GM19240 (cell line): ENCODE measurements at regions not wholly inside any gene's neighbourhood (a gene's known extent, or its start where the extent isn't known, plus 50 kb on each side); places are given as distances from the start of the nearest gene placed in this dataset.

Source experiments
- DNase-seq: peaks from one replicate; pipeline ENCODE4 v3.0.0; 2011; ENCODE audit warnings: low spot score; ENCODE audit not compliant: insufficient read length

DNA sequence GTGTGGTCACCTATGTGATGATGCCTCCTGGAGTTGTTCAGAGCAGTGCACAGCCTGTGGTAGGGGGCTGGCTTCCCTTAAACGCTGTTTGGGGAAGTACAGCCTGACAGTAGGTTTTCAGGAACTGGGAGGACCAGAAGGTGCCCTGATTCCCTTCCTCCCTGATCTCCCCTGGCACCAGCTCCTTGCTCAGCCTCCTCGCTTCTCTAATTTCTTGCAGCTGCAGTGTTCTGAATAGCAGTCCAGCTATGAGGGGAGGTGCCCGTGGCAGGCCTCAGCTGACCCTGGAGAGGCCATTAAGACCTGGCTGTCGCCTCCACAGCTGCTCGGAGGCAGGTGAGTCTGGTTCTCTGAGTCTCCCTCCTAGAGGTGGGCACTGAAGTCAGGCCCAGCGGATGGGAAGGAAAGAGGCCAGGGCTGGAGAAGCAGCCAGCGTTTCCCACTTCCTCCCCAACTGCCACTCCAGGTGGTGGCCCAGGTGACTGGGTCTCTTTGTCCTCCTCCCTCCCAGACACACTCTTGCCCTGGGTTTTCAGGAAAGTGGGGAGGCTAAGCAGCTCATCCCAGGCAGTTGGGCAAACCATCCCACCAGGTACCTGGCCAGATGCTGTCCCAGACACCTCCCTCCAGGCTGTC, 52.0 kb upstream of the RPL11 start:
- DNase-seq = no peak

DNA sequence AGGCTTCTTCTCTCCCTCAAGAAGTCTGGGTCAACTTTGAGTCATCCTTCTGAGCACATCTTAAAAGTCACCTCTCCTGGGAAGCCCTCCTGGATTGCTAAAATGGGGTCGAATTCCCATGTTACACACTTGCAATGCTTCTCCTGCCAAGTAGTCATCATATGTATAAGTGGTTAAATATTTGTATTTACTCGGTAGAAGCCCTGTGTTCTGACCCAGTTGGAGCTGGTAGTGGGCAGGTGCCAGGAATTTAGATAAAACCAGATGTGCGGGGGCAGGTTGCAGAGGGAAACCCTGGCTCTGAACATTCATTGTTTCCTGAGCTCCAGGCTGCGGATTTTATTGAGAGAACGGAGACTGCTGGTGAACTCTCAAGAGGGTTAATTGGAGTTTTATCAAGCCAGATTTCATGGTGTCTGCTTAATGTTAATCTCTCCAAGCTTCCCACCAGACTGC, 52.8 kb upstream of the RPL11 start:
- no peak for DNase-seq

DNA sequence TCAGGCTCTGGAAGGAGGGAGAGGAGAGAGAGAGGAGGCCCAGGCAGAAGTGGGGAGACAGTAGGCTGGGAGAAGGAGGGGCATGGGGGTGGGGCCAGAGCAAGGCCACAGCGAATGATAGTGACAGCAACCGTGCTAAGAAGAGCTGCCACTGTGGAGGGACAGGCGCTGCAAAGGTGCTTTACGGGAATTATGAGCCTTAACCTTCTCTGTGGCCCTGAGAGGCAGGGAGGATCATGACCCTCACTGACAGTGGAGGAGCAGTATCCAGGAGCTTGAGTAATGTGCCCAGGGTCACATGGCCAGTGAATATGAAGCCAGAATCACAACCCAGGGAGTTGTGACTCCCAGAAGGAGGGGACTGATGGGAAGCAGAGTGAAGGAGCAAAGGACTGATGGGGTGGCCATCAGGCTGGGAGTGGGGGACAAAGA, 53.4 kb upstream of the RPL11 start:
- DNase-seq = no peak

DNA sequence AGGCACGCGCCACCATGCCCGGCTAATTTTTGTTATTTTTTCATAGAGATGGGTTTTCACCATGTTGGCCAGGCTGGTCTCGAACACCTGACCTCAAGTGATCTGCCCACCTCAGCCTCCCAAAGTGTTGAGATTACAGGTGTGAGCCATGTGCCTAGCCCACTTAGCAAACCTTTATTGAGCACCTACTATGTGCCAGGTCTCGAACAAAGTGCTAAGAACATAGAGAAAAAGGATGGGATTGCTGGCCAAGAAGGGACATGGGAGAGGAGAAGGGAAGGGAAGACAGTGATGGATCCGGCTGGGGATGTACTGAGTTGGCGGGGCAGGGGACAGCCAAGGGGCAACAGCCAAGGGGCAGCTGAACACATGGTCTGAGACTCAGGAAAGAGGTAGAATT, 55.6 kb upstream of the RPL11 start:
- no peak for DNase-seq

DNA sequence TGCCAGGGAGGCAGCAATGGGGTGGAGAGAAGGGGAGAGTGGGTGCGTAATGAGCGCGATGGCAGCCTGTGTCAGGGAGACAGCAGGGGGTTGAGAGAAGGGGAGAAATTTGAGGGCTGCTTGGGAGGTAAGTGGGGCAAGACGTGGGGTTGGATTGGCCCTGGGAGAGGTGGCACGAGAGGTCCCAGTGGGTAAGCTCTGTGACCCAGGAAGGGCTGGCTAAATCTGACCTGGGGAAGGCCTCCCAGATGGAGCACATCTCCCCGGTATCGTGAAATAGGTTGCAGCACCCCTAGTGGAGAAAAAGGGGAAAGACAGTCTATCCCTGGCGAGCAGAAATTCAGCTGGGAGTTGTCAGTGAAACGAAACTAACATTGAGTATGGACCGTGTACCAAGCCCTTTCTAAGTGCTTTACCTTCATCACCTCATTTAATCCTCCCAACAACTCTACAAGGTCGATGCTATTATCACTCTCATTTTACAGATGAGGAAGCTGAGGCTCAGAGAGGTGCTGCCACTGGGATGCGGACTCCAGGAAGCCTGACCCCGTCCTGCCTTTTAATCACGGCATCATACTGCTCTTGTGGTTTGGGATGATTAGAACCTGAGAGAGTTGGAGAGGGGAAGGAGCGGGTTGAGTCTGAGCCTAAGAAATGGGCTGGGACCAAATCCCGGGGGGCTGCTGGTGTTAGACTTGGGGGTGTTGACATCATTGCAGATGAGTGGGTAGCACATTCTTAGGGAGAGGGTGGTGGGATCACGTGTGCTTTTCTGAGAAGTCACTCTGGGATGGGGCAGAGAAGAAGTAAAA, 56.6 kb upstream of the RPL11 start:
- DNase-seq = peak; percentile 67

DNA sequence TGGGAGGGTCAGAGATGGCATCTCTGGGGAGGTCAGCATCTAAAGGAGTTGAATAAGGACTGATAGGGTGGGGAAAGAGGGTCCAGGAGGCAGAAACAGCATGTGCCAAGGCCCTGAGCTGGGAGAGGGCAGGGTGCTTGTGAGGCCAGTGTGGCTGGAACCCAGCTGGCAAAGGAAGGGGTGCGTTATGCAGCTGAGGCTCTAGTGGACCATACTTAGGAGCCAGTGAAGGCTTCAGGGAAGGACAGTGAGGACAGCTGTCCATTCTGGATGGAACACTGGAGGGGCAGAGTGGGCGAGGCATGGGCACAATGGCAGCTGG, 57.1 kb upstream of the RPL11 start:
- no peak for DNase-seq

DNA sequence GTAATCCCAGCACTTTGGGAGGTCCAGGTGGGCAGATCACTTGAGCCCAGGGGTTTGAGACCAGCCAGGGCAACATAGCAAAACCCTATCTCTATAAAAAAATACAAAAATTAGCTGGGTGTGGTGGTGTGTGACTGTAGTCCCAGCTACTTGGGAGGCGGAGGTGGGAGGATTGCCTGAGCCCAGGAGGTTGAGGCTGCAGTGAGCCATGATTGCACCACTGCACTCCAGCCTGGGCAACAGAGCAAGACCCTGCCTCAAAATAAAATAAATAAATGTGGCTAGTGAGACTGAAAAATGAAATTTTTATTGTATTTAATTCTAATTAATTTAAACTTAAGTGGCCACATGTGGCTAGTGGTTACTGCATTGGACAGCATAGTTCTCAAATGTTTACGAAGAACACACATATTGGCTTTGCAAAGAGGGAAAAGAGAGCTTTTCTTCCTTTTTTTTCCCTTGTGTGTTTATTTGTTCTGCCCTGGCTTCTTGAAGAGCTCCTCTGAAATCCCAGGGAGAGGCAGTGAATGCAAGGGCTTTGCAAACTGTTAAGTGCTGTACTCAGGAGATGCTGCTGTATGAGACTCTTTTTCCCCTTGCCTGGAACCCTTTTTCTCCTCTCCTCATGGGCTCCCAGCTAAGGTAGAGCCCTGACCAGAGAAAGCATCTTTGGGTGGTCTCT, 59.0 kb upstream of the RPL11 start:
- DNase-seq = no peak

DNA sequence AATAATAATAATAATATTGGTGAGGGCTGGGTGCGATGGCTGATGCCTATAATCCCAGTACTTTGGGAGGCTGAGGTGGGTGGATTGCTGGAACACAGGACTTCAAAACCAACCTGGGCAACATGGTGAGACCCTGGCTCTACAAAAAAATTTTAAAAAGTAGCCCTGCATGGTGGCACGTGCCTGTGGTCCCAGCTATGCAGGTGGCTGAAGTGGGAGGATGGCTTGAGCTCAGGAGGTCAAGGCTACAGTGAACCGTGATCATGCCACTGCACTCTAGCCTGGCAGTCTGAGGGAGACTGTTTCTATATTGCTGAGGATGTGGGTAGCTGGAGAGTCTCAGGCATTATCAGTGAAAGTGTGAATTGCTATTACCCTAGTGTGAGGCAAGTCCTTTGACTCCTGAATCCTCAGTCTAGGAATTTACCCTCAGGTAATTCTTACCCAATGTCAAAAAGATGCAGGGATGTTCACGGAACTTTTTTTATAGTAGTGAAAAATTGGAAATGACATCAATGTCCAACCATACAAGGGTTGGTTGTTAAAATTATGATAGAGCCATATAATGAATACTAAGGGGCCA, 61.8 kb upstream of the RPL11 start:
- no peak for DNase-seq

DNA sequence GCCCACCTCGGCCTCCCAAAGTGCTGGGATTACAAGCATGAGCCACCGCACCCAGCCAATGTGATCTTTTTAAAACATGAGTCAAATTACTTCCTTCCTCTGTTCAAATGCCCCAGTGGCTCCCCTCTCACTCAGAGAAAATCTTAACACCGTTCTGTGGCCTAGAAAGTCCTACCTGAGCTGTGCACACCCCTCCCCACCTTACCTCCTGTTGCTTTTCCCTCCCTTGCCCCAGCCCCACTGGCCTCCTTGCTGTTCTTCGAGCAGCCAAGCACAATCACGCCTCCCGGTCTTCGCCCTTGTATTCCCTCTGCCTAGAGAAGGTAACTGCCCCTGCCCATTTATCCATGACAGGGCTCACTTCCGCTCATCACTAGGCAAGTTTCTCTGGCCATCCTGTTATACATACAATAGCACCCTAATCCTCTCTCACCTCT, 62.6 kb upstream of the RPL11 start:
- DNase-seq = no peak

DNA sequence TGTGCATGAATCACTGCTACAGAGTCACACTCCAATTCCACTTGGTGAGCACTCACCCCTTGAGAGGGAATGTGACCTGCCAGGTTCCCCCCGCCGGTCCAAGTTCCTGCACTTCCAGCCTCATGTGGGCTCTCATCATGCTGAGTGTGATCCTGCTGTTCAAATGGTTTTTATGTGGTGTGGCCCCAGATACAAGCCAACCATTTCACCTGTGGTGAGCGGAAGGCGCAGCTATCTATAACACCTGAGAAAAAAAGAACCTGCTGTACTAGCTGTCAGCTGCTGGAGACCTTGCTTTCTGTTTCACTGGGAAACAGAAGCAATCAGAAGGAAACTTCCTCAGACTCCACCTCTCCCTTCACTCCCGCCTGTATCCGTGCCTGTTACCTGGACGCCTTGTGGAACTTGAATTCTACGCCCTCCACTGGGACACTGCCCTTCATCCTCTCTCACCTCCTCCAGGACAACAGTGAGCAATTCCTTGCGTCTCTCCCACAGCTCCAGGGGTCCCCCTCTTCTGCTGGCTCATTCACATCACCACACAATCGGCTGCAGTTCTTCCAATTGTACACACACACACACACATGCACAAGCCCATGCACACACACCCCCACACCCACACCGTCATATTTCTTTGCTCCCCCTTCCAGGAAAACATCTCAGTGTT, 64.4 kb upstream of the RPL11 start:
- DNase-seq = no peak

DNA sequence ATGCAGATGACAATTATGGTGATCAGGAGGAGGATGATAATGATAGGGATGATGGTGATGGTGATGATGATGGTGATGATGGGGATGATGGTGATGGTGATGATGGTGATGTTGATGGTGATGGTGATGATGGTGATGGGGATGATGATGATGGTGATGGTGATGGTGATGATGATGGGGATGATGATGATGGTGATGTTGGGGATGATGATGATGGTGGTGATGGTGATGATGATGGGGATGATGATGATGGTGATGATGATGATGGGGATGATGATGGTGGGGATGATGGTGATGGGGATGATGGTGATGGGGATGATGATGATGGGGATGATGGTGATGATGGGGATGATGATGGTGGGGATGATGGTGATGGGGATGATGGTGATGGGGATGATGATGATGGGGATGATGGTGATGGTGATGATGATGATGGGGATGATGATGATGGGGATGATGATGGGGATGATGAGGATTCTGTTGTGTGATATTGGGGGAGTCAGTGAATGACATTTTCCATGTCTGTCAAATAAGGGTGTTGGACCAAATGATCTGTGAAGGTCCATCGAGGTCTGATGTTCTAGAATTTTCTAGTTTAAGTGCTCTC, 65.6 kb upstream of the RPL11 start:
- no peak for DNase-seq

DNA sequence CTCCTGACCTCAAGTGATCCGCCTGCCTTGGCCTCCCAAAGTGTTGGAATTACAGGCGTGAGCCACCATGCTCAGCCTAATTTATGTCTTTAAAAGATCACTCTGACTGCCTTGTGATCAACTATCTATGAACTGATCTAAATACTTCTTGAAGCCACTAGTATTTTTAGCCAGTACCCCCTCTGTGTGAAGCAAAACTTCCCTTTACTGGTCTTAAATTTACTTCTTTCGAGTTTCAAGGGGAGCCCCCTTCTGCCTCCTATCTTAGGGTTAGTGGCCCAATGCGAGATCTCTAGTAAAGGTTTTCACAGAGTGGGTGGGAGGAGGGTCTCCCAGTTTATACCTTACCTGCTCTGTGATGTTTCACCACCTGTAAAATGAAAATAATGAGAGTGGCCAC, 66.1 kb upstream of the RPL11 start:
- no peak for DNase-seq

DNA sequence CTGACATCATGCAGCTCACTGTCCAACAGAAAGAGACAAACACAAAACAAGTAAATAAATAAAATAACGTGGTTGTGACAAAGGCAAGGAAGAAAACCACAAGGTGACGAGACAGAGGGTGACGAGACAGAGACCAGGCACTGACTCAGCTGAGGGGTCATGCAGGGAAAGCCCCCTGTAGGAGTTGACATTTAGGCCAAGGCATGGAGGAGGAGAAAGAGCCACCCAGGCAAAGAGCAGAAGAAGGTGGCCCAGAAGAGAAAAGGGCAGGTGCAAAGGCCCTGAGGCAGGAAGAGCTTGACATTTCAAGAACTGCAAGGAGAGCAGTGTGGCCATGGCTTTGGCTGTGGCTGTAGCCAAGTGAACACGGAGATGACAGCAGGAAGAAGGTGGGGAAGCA, 65.1 kb upstream of the ID3 start:
- no peak for DNase-seq

DNA sequence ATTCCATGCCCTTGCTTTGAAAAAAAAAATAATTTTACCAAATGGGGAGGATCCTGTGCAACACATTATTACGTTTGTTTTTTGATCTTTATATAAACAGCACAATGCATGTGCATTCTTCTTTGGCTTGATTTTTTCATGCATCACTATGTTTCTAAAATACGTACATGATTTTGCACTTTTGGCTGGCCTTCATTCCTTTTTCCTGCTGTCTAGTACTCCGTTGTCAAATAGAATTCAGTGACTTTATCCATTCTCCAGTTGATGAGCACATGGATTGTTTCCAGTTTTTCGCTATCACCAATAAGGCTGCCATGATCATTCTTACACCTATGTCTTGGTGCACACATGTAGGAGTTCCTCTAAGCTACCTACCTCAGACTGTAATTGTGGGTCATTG, 63.0 kb upstream of the ID3 start:
- no peak for DNase-seq

DNA sequence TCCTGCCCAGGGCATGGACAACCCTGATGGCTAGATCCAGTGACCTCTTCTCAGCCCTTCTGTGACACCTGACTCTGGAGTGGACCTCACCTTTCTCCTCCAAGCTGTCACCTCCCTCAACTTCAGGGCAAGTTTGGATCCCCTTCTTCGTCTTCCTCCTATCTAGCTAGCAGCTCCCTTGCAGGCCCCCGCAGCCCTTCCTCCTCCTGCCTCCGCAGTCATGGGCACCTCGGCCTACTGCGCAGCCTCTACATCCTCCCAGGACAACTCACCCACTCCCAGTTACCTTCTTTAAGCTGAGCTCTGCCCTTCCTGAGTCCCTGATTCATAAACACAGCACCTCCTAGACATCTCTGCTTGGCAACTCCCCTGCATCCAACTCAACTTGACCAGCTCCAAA, 61.3 kb upstream of the ID3 start:
- no peak for DNase-seq

DNA sequence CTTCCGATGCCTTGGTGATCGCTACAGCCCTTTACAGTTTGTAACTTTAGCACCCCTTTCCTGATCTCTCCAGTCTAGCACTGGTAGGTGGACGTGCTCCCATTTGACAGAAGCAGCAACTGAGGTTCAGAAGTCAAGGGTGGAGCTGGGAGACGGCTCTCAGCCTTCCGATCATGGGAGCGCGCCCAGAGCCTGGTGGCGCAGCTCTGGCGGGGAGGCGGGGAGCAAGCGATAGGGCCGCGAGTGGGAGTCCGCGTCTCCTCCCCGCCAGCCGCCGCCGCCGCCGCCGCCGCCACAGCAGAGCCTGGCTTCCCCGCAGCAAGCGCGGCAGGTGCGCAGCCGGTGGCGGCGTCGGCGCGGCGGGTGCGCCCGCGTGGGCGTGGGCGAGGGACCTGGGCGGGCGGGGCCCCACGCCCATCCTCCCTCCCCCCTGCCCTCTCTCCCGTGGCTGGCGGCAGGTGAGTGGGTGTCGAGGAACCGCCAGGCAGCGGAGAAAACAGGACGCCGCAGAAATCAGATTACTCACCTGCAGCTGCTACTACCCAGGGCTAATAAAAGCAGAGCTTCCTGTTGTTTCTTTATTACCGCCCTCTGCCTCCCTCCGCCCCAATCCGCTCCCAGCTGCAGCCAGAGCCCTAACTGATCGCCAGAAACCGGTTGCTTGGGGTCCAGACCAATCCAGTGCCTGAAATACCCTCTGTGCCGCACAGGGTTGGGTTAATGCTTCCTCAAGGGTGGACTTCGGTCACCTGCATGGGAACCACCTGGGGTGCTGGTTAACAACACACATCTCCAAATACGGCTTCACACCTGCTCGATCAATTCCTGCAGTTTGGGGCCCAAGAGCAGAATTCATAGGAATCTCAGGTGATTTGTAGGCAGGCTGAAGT, 60.2 kb upstream of the ID3 start:
- DNase-seq = no peak

DNA sequence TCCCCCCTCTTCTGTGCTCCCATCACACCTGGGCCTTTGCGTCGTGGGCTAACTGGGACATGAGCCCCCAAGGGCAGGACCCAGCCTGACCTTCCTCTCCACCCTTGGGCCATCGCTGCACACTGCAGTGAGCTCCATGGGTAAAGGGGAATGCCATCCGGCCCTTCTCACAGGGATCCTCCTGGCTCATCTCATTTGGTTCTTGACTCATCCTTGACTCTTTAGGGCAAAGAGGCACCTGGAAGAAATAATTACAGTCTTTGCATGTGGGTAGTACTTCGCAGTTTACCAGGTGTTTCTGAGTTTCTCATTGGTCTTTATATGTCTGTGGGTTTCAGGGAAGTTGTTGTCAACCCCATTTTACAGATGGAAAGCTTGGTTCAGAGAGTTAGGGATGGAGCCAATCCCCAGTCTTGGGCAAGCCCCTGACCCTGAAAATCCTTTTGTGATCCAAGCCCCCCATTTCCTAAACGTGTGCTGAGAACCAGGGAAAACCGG, 59.3 kb upstream of the ID3 start:
- DNase-seq = no peak

DNA sequence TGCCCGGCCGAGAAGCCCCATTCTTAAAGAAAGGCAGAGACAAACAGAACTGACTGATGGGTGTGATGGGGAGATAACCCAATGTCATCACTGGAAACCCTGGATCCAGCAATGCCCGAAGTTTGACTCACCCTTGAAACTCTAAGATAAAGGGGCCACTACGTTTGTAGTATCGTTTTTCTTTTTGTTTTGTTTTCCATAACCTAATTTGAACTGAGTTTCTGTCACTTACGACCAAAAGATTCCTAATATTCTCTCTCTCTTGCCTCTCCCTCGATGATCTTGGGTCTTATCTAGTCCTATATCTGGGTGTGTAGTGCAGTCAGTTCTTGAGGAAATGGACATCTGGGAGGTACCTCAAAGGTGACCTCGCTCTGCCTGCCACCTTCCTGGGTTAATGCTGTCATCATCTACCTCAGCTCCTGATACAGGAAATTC, 57.8 kb upstream of the ID3 start:
- DNase-seq = no peak

DNA sequence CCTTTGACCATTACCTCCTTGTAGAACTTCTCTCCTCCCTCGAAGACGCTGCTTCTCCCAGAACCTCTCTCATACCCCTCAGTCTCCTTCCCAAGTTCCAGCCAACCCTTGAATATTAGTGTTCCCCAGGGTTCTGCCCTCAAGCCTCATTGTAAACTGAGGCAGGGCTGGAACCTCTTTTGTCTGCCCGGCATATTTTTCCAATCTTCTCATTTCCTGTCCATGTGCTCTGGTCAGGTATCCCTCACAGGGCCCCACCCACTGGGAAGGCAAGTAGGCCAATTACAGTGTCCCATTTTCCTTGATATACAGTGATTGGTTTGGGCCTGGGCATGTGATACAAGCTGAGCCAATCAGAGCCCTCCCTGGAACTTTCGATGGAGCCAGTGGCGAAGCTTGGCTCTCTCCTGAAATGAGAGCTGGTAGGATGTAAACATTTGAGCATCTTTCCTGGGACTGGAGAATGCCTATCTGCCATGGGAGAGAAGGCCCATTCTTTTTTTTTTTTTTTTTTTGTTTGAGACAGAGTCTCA, 57.1 kb upstream of the ID3 start:
- no peak for DNase-seq

DNA sequence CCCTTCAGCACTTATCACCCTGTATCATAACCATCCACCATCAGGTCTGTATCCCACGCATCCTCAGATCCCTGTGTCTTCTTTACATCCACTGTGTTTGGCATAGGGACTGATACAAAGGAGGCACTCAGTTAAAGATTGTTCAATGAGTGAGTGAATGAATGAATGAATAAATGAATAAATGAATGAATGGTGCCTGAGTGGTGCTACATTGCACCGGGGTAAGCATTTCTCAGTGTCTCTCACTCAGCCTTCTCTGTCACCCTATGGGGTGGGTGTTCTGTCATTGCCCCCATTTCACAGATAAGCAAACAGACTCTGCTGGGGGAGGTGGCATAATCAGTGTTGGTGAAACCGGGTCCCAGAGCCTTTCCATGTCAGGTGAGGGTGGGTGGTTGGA, 56.6 kb upstream of the ID3 start:
- DNase-seq = no peak
